Natural killer cell treated with Interleukin-12 subunit alpha and Interleukin-12 subunit beta and Interleukin-15 and Interleukin-18, amount 100 ng/mL, for 72 hours (primary cell): ENCODE measurements at regions not wholly inside any gene's neighbourhood (a gene's known extent, or its start where the extent isn't known, plus 50 kb on each side); places are given as distances from the start of the nearest gene placed in this dataset.
"Not testable (repeated sequence)": the region's sequence is repeated elsewhere in the genome, so short reads cannot be mapped to it uniquely, and the experiment has no call there.

Experiments
- ATAC-seq, 2 donors: fragments of 150-1000 bp; cut with Tn5 transposase in 1 of 2; sonication (Bioruptor Pico), chemical (Tn5 transposase) in 1 of 2; 2 replicates each; pipeline ENCODE4 v1.10.0; 2021
- DNase-seq: peaks from one replicate; pipeline ENCODE4 v3.0.0; 2022; ENCODE audit warnings: low spot score
- H3K27ac Mint-ChIP-seq, 2 donors: 1 replicate in 1 of 2; 2 replicates in 1 of 2; pipeline ENCODE4 v1.8.0; 2022; ENCODE audit warnings: mixed read lengths in 2 of 2, mild to moderate bottlenecking in 1 of 2, moderate library complexity in 1 of 2
- H3K27me3 Mint-ChIP-seq, 2 donors: 1 replicate in 1 of 2; 2 replicates in 1 of 2; pipeline ENCODE4 v1.8.0; 2022; ENCODE audit warnings: mixed read lengths in 2 of 2
- H3K36me3 Mint-ChIP-seq: one replicate; pipeline ENCODE4 v1.8.0; 2022; ENCODE audit warnings: mixed read lengths
- H3K4me1 Mint-ChIP-seq, 2 donors: 1 replicate in 1 of 2; 2 replicates in 1 of 2; pipeline ENCODE4 v1.8.0; 2022; ENCODE audit warnings: low read depth in 2 of 2, mixed read lengths in 2 of 2, mild to moderate bottlenecking in 1 of 2
- H3K4me3 Mint-ChIP-seq: one replicate; pipeline ENCODE4 v1.8.0; 2022; ENCODE audit warnings: mixed read lengths
- H3K9me3 Mint-ChIP-seq: 2 replicates; pipeline ENCODE4 v1.8.0; 2022; ENCODE audit warnings: mixed read lengths

DNA sequence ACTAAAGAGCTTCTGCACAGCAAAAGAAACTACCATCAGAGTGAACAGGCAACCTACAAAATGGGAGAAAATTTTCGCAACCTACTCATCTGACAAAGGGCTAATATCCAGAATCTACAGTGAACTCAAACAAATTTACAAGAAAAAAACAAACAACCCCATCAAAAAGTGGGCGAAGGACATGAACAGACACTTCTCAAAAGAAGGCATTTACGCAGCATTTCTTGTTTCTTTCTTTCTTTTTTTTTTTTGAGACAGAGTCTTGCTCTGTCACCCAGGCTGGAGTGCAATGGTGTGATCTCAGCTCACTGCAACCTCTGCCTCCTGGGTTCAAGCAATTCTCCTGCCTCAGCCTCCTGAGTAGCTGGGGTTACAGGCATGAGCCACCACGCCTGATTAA is 138.2 kb downstream of the IER5 start:
- H3K4me1 Mint-ChIP-seq, H3K4me3 Mint-ChIP-seq, H3K9me3 Mint-ChIP-seq, H3K27ac Mint-ChIP-seq, DNase-seq, ATAC-seq, H3K36me3 Mint-ChIP-seq: not testable (repeated sequence)
- H3K27me3 Mint-ChIP-seq: peaks cover 11 to 19% of the 10 kb centered on the region in 2 donors

GRCh38 chr1:181239086-181239485 is 150.6 kb downstream of the IER5 start:
- DNase-seq (no peak), ATAC-seq (no peak)
- Mint-ChIP-seq H3K27ac (no peak overlapping the region), H3K4me1 (no peaks in the 10 kb centered on the region), H3K36me3 (no peaks in the 10 kb centered on the region), H3K27me3 (peaks cover 17 to 19% of the 10 kb centered on the region in 2 donors), H3K9me3 (no peaks in the 10 kb centered on the region), H3K4me3 (no peak overlapping the region)

GRCh38 chr1:181246320-181246719 is 157.8 kb downstream of the IER5 start:
- Mint-ChIP-seq H3K36me3 (peaks cover 15% of the 10 kb centered on the region), H3K27me3 (peaks cover 4 to 15% of the 10 kb centered on the region in 2 donors), H3K9me3 (peaks cover 14% of the 10 kb centered on the region)
- not testable (repeated sequence) for H3K4me3 Mint-ChIP-seq, ATAC-seq, H3K27ac Mint-ChIP-seq, DNase-seq, H3K4me1 Mint-ChIP-seq

DNA sequence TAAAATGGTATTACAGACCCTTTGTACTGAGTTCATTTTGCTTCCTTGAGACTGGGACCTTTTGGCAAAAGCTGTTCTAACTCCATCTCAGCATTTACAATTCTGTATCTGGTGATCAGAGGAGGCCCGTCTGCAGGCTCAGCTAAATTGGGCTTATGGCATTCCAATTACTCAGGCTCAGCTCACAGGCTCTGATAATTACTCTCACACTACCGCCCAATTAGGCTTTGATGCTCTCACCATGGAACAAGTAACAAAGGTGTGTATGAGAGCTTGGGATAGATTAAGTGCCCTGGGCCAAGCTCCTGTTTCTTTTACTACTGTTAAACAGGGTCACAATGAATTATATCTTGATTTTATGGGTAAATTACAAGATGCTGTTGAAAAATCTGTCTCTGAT is 159.9 kb downstream of the IER5 start:
- Mint-ChIP-seq H3K36me3 (peaks cover 15% of the 10 kb centered on the region), H3K27me3 (peaks cover 6 to 23% of the 10 kb centered on the region in 2 donors), H3K9me3 (peaks cover 14% of the 10 kb centered on the region)
- not testable (repeated sequence) for ATAC-seq, DNase-seq, H3K27ac Mint-ChIP-seq, H3K4me1 Mint-ChIP-seq, H3K4me3 Mint-ChIP-seq

DNA sequence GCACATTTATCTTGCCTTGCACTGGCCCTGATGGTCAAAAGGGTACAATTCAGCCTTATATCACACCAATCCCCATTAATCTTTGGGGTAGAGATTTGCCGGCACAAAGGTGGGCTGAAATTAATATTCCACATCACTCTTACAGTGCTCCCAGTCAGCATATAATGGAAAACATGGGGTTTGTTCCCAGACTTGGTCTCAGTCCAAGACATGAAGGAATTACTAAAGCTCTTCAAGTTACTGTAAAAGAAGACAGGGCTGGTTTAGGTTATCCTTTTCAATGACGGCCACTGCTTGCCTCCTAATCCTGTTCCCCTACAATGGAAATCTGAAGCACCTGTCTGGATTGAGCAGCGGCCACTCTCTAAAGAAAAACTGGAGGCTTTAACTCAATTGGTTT is 160.7 kb downstream of the IER5 start:
- peaks cover 14% of the 10 kb centered on the region for H3K9me3 Mint-ChIP-seq
- H3K27ac Mint-ChIP-seq: no peak overlapping the region
- H3K27me3 Mint-ChIP-seq: peaks cover 6 to 16% of the 10 kb centered on the region in 2 donors
- H3K4me1 Mint-ChIP-seq: no peaks in the 10 kb centered on the region
- no peak for ATAC-seq
- no peak overlapping the region for H3K4me3 Mint-ChIP-seq
- no peak for DNase-seq
- peaks cover 15% of the 10 kb centered on the region for H3K36me3 Mint-ChIP-seq

DNA sequence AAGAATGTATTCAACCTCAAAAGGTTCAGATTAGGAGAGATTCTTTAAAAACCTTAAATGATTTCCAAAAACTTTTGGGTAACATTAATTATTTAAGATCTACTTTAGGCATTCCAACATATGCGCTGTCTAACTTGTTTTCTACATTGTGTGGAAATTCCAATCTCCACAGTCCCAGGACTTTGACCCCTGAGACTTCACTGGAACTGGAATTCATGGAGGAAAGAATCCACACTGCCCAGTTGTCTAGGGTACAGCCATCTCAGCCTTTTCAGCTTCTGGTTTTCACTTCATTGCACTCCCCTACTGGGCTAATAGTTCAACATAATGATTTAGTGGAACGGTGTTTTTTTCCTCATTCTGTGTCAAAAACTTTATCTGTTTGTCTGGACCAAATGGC is 161.5 kb downstream of the IER5 start:
- Mint-ChIP-seq H3K27ac (no peak overlapping the region), H3K4me1 (no peaks in the 10 kb centered on the region), H3K36me3 (peaks cover 15% of the 10 kb centered on the region), H3K27me3 (peaks cover 6 to 16% of the 10 kb centered on the region in 2 donors), H3K9me3 (peaks cover 17% of the 10 kb centered on the region), H3K4me3 (no peak overlapping the region)
- no peak for DNase-seq
- ATAC-seq: no peak

- DNase-seq: no peak
- H3K36me3 Mint-ChIP-seq: peaks cover 15% of the 10 kb centered on the region
- H3K27me3 Mint-ChIP-seq: peaks cover 6 to 16% of the 10 kb centered on the region in 2 donors
- peaks cover 22% of the 10 kb centered on the region for H3K9me3 Mint-ChIP-seq
- no peak for ATAC-seq
- H3K4me3 Mint-ChIP-seq: no peak overlapping the region
- no peak overlapping the region for H3K27ac Mint-ChIP-seq
- no peaks in the 10 kb centered on the region for H3K4me1 Mint-ChIP-seq
Measured at GRCh38 chr1:181251001-181251712, 162.7 kb downstream of the IER5 start.

GRCh38 chr1:181251713-181252075 is 163.2 kb downstream of the IER5 start:
- Mint-ChIP-seq H3K4me3 (no peak overlapping the region), H3K27ac (no peak overlapping the region), H3K27me3 (peaks cover 9 to 21% of the 10 kb centered on the region in 2 donors), H3K4me1 (no peaks in the 10 kb centered on the region), H3K9me3 (peaks cover 19% of the 10 kb centered on the region), H3K36me3 (peaks cover 12% of the 10 kb centered on the region)
- DNase-seq (no peak), ATAC-seq (no peak)

- not testable (repeated sequence) for ATAC-seq, H3K9me3 Mint-ChIP-seq, H3K4me3 Mint-ChIP-seq, H3K27ac Mint-ChIP-seq, DNase-seq, H3K4me1 Mint-ChIP-seq, H3K36me3 Mint-ChIP-seq
- peaks cover 13 to 22% of the 10 kb centered on the region in 2 donors for H3K27me3 Mint-ChIP-seq
Measured at GRCh38 chr1:181253601-181254000, 165.1 kb downstream of the IER5 start.

DNA sequence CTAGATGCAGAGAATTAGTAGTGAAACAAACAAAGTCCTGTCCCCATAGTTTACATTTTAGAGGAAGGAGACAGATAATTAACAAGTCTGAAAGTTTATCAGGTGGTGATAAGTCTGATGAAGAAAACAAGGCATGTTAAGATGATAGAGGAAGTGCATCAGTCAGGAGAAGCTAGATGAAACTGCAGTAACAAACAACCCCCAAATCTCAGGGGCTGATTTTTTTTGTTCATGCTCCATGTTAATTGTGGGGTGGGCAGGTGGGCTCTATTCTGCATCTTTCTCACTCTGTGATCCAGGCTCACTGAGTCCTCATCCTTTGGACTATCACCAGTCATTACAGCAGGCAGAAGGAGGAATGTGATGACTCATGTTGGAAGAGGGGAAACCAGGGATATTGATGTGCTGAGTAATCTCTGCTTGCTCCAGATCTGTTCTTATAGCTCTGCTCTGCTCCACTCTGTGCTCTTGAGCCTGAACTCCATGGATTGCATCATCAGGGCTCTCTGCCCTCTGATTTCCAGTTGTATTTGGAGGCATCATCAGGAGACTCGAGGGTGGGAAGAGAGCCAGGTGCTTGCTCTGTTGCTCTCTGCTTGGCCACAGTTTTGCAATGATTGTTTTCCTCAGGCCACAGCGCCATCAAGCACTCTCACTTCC is 166.9 kb downstream of the IER5 start:
- Mint-ChIP-seq H3K27me3 (peaks cover 15 to 22% of the 10 kb centered on the region in 2 donors), H3K4me1 (no peaks in the 10 kb centered on the region), H3K4me3 (no peak overlapping the region), H3K9me3 (peaks cover 8% of the 10 kb centered on the region), H3K27ac (no peak overlapping the region), H3K36me3 (no peaks in the 10 kb centered on the region)
- ATAC-seq (no peak), DNase-seq (no peak)

- Mint-ChIP-seq H3K27me3 (peaks cover 17 to 21% of the 10 kb centered on the region in 2 donors), H3K4me3 (no peak overlapping the region), H3K36me3 (no peaks in the 10 kb centered on the region), H3K27ac (no peak overlapping the region), H3K9me3 (peaks cover 8% of the 10 kb centered on the region), H3K4me1 (no peaks in the 10 kb centered on the region)
- no peak for DNase-seq
- ATAC-seq: no peak
Measured at GRCh38 chr1:181257117-181257516, 168.6 kb downstream of the IER5 start.

DNA sequence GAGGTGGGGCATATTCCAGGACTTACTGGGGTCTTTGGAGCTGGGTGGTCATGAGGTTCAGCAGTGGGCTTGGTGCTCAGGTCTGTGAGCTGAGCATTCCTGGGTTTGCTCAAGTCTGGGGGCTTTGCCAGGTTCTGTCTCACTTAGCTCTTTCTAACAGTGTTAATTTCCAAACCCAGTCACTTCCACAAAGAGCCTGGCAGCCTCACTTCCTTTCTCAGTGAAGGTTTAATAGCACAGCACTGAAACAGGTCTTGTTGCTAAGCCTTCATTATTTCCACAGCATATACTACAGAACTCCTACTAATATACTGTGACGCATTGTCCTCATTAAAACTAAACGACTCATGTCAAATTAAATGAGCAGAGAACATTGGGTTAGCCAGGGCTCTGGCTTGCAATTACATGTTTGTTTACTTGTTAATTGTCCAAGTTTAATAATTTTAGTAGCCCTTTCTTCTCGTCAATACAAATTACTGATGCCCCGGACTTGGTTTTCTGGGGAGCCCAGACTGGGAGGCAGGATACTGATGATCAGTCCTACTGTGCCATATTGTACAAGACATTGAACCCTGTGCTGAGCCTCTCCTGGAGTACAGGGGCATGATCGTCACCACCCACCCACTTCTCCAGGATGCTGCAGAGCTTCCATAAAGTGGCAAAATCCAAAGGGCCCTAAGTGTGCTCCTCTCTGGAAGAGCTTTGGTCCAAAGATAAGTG is 170.7 kb downstream of the IER5 start:
- H3K4me3 Mint-ChIP-seq: no peak overlapping the region
- peaks cover 18% of the 10 kb centered on the region in 2 donors for H3K27me3 Mint-ChIP-seq
- no peak for DNase-seq
- no peaks in the 10 kb centered on the region for H3K36me3 Mint-ChIP-seq
- no peaks in the 10 kb centered on the region for H3K4me1 Mint-ChIP-seq
- H3K9me3 Mint-ChIP-seq: peaks cover 8% of the 10 kb centered on the region
- ATAC-seq: no peak
- no peak overlapping the region for H3K27ac Mint-ChIP-seq

GRCh38 chr1:181260271-181260670 is 171.8 kb downstream of the IER5 start:
- Mint-ChIP-seq H3K36me3 (no peaks in the 10 kb centered on the region), H3K4me3 (no peak overlapping the region), H3K27me3 (peaks cover 18% of the 10 kb centered on the region in 2 donors), H3K27ac (no peak overlapping the region), H3K9me3 (peaks cover 2% of the 10 kb centered on the region), H3K4me1 (no peaks in the 10 kb centered on the region)
- ATAC-seq (no peak), DNase-seq (no peak)

DNA sequence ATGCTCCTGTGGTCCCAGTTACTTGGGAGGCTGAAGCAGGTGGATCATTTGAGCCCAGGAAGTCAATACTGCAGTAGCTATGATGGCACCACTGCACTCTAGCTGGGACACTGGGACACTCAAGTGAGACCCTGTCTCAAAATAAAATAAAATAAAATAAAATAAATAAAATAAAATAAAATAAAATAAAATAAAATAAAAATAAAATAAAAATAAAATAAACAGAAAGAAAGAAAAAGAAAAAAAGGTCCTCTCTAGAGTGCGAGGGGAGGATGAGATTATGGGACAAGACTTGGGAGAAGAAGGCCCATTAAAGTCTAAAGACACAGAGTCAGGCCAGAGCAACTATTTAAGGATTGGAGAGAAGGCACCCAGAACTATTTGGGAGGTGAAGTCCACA is 172.5 kb downstream of the IER5 start:
- H3K36me3 Mint-ChIP-seq: no peaks in the 10 kb centered on the region
- DNase-seq (no peak), ATAC-seq (no peak)
- no peak overlapping the region for H3K4me3 Mint-ChIP-seq
- no peaks in the 10 kb centered on the region for H3K4me1 Mint-ChIP-seq
- no peaks in the 10 kb centered on the region for H3K9me3 Mint-ChIP-seq
- H3K27me3 Mint-ChIP-seq: peaks cover 18% of the 10 kb centered on the region in 2 donors
- H3K27ac Mint-ChIP-seq: no peak overlapping the region
